GM19468 (cell line): ENCODE measurements at regions not wholly inside any gene's neighbourhood (a gene's known extent, or its start where the extent isn't known, plus 50 kb on each side); places are given as distances from the start of the nearest gene placed in this dataset.

Experiments used
- ATAC-seq: cut with Tn5 transposase; IDR thresholded peaks from one replicate; pipeline ENCODE4 v1.9.1; 2021; ENCODE audit warnings: mild to moderate bottlenecking, moderate library complexity, moderate number of reproducible peaks; ENCODE audit not compliant: unreplicated experiment; ENCODE audit errors: extremely low read depth

DNA sequence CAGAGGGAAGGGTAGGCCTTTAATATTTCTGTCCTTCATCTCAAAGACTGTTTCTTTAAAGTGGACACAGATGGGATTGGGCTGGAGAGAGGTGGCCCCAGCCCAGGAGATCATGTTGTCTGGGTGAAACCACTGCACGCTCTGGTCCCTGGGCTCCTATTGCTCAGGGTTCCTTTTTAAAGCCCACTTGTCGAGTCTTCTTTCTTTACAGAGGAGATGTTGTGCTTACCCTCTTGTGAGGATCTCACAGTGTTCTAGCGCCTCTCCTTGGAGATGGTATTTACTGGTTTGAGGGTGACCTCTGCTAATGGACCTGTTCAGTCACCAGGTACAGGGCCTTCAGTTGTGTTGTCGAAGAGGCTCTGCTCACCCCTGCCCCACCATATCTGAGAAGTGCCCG, 128.4 kb downstream of the TM9SF2 start:
- ATAC-seq = no peak

DNA sequence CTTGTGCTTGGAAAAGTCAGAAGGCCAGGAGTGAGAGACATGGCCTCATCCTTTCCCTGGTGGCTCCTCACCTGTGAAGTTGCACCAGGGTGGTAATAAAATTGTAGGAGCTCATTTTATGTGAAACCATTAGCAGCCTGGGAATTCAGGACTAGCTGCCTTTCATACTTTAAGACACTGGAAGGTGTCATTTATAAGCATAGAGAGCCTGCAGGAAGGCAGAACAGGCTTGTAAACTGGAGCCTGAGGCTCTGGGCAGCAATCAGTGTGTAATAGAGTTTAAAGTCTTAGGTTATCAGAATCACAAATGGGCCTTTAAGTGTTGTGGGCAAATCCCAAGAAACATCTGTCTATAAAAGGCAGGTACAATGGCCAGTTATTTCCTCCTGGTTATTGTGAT, 127.2 kb downstream of the TM9SF2 start:
- ATAC-seq = no peak

GRCh38 chr13:99626461-99627082, 125.3 kb downstream of the TM9SF2 start:
- ATAC-seq = no peak

DNA sequence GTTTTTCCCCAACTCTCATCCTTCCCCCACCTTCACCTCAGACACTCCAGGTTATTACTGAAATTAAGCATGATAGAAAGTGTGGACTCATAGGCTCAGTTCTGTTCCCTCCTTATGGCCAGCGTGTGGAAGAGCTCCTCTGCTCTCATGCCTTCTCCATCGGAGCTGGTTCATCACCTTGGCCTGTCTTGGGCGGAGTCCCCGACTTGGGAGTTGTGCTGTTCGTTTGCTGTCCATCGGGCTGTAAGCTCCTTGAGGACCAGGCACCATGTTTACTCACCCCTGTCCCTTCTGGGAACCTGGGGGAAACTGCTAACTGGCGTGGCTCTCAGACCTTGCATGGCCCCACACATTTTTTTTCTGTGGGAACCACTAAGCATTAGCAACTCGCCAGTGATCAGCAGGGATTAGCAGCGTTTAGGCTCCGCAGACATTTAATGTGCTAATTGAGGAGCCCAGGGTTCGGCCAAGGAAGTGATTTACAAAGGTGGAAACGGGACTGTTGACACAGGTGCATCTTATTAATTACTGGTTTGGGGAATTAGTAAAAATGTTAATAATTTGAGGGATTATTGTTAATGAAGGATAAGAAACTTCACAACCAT, 123.8 kb downstream of the TM9SF2 start:
- ATAC-seq = no peak

- ATAC-seq = no peak
Observed at GRCh38 chr13:99620806-99621205, 119.5 kb downstream of the TM9SF2 start.

- no peak for ATAC-seq
Observed at GRCh38 chr13:99619207-99619606, 117.9 kb downstream of the TM9SF2 start.

GRCh38 chr13:99617474-99618255, 116.4 kb downstream of the TM9SF2 start:
- ATAC-seq = no peak

DNA sequence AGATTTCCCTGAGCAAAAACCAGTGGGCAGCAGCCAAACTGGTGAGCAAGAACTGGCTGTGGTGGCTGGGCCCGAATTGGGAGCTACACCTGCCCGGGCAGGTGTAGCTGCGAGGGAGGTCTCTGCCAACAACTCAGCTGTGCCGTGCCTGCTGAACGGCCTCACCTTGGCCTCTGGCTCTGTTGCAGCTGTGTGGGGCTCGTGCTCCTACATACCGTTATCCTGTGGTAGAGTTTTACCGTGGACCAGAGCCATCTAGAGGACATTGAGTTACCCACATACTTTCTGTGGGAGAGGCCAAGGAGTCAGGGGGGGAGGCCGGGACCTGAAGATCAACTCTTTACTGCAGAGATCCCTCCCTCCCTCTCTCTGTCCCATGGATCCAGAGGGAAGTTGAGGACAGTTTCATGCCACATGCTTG, 113.2 kb downstream of the TM9SF2 start:
- ATAC-seq = no peak
